ENCODE measurements at regions not wholly inside any gene's neighbourhood (a gene's known extent, or its start where the extent isn't known, plus 50 kb on each side); places are given as distances from the start of the nearest gene placed in this dataset.
"Not testable (repeated sequence)": the region's sequence is repeated elsewhere in the genome, so short reads cannot be mapped to it uniquely, and the experiment has no call there.

- peaks cover 7% of the 10 kb centered on the region; the same call in 1 of the 2 replicates for H3F3A ChIP-seq (ENCODE audit: insufficient read depth)
- H3K27ac ChIP-seq, result no peak overlapping the region
- 91 to 95% methylated on average over 7 of the region's 7 CpGs for WGBS, 2 experiments (ENCODE audit: low coverage in 1 of 2, low lambda C conversion rate in 2 of 2, missing lambda C conversion rate in 2 of 2)
- DNase-seq, result no peak
- H3K79me2 ChIP-seq (ENCODE audit: insufficient read depth), result no peaks in the 10 kb centered on the region
- H3K4me1 ChIP-seq (ENCODE audit: insufficient read depth), result peaks cover 5% of the 10 kb centered on the region
- H3K9me2 ChIP-seq (ENCODE audit: insufficient read depth), result no peaks in the 10 kb centered on the region
- H3K4me2 ChIP-seq (ENCODE audit: unreplicated experiment), result no peak overlapping the region
- H2AFZ ChIP-seq, result no peak overlapping the region
- no peaks in the 10 kb centered on the region for H3K9me3 ChIP-seq (ENCODE audit: low read depth)
- H3K4me3 ChIP-seq, result no peak overlapping the region
- no peaks in the 10 kb centered on the region for H4K20me1 ChIP-seq (ENCODE audit: insufficient read depth)
- no peak for TF ChIP-seq EZH2phosphoT487 (IDR thresholded peaks at IDR 0.05; ENCODE audit: insufficient read depth, low read depth)
- no peak for TF ChIP-seq EZH2 (IDR thresholded peaks at IDR 0.05; ENCODE audit: insufficient read depth, poor library complexity, severe bottlenecking)
- no peak overlapping the region for H3K9ac ChIP-seq
- no peaks in the 10 kb centered on the region for H3K36me3 ChIP-seq (ENCODE audit: low read depth)
- in situ Hi-C loops (cut with MboI), result no loop called here
- no peaks in the 10 kb centered on the region for H3K27me3 ChIP-seq (replicated peaks; ENCODE audit: insufficient read depth)
These were observed 113.3 kb upstream of the CDYL start for GRCh38 chr6:4662886-4663285.

GRCh38 chr6:4661391-4661790 is 114.8 kb upstream of the CDYL start:
- H3K4me3 ChIP-seq, result no peak overlapping the region
- H4K20me1 ChIP-seq (ENCODE audit: insufficient read depth), result no peaks in the 10 kb centered on the region
- H3K4me1 ChIP-seq (ENCODE audit: insufficient read depth), result peaks cover 5% of the 10 kb centered on the region
- in situ Hi-C loops (cut with MboI), result no loop called here
- no peaks in the 10 kb centered on the region for H3K9me2 ChIP-seq (ENCODE audit: insufficient read depth)
- TF ChIP-seq EZH2phosphoT487 (IDR thresholded peaks at IDR 0.05; ENCODE audit: insufficient read depth, low read depth) (no peak), EZH2 (IDR thresholded peaks at IDR 0.05; ENCODE audit: insufficient read depth, poor library complexity, severe bottlenecking) (no peak)
- H3K36me3 ChIP-seq (ENCODE audit: low read depth), result no peaks in the 10 kb centered on the region
- no peaks in the 10 kb centered on the region for H3K27me3 ChIP-seq (replicated peaks; ENCODE audit: insufficient read depth)
- H3K9me3 ChIP-seq (ENCODE audit: low read depth), result no peaks in the 10 kb centered on the region
- no peak overlapping the region for H3K4me2 ChIP-seq (ENCODE audit: unreplicated experiment)
- DNase-seq, result no peak
- H3F3A ChIP-seq (ENCODE audit: insufficient read depth), result peaks cover 7% of the 10 kb centered on the region; the same call in 1 of the 2 replicates
- H3K27ac ChIP-seq, result no peak overlapping the region
- no peak overlapping the region for H2AFZ ChIP-seq
- H3K79me2 ChIP-seq (ENCODE audit: insufficient read depth), result no peaks in the 10 kb centered on the region
- H3K9ac ChIP-seq, result no peak overlapping the region
- 90 to 94% methylated on average over 8 of the region's 8 CpGs for WGBS, 2 experiments (ENCODE audit: low coverage in 1 of 2, low lambda C conversion rate in 2 of 2, missing lambda C conversion rate in 2 of 2)

- Histone ChIP-seq H3K27ac (no peak overlapping the region), H3K9me2 (ENCODE audit: insufficient read depth) (no peaks in the 10 kb centered on the region), H3K9ac (no peak overlapping the region), H2AFZ (no peak overlapping the region), H3K4me3 (no peak overlapping the region), H3K27me3 (replicated peaks; ENCODE audit: insufficient read depth) (no peaks in the 10 kb centered on the region), H3K4me1 (ENCODE audit: insufficient read depth) (peaks cover 5% of the 10 kb centered on the region), H3K79me2 (ENCODE audit: insufficient read depth) (no peaks in the 10 kb centered on the region), H3K4me2 (ENCODE audit: unreplicated experiment) (no peak overlapping the region), H3F3A (ENCODE audit: insufficient read depth) (peaks cover 7% of the 10 kb centered on the region; the same call in 1 of the 2 replicates), H3K36me3 (ENCODE audit: low read depth) (no peaks in the 10 kb centered on the region), H4K20me1 (ENCODE audit: insufficient read depth) (no peaks in the 10 kb centered on the region), H3K9me3 (ENCODE audit: low read depth) (no peaks in the 10 kb centered on the region)
- WGBS, 2 experiments (ENCODE audit: low coverage in 1 of 2, low lambda C conversion rate in 2 of 2, missing lambda C conversion rate in 2 of 2), result 68 to 72% methylated on average over 16 to 22 of the region's 22 CpGs
- in situ Hi-C loops (cut with MboI), result no loop called here
- DNase-seq, result no peak
- TF ChIP-seq EZH2 (IDR thresholded peaks at IDR 0.05; ENCODE audit: insufficient read depth, poor library complexity, severe bottlenecking) (no peak), EZH2phosphoT487 (IDR thresholded peaks at IDR 0.05; ENCODE audit: insufficient read depth, low read depth) (no peak)
These were observed 115.6 kb upstream of the CDYL start for GRCh38 chr6:4660377-4661321.

GRCh38 chr6:4659719-4660118 is 116.5 kb upstream of the CDYL start:
- H3K4me1 ChIP-seq (ENCODE audit: insufficient read depth); H3K4me3 ChIP-seq; in situ Hi-C loops (cut with MboI); H3K9me2 ChIP-seq (ENCODE audit: insufficient read depth); H3K79me2 ChIP-seq (ENCODE audit: insufficient read depth); H3K27me3 ChIP-seq (replicated peaks; ENCODE audit: insufficient read depth); H3K27ac ChIP-seq; H3K4me2 ChIP-seq (ENCODE audit: unreplicated experiment); H3K36me3 ChIP-seq (ENCODE audit: low read depth); H3K9ac ChIP-seq; H2AFZ ChIP-seq; H3F3A ChIP-seq (ENCODE audit: insufficient read depth); H4K20me1 ChIP-seq (ENCODE audit: insufficient read depth); H3K9me3 ChIP-seq (ENCODE audit: low read depth); DNase-seq: not testable (repeated sequence)
- WGBS, 2 experiments (ENCODE audit: low coverage in 1 of 2, low lambda C conversion rate in 2 of 2, missing lambda C conversion rate in 2 of 2), result 100% methylated on average over 2 of the region's 2 CpGs

All from GM23248 (cell line).